ENCODE measurements at regions not wholly inside any gene's neighbourhood (a gene's known extent, or its start where the extent isn't known, plus 50 kb on each side); places are given as distances from the start of the nearest gene placed in this dataset.

- TF ChIP-seq POLR2A (IDR thresholded peaks at IDR 0.05) (no peak), CTCF (IDR thresholded peaks at IDR 0.05) (no peak)
Measured at GRCh38 chr7:1297017-1297960, 64.6 kb downstream of the UNCX start.

All from uterus (tissue), 2 donors.